Liver (tissue), 8 donors: ENCODE measurements at regions not wholly inside any gene's neighbourhood (a gene's known extent, or its start where the extent isn't known, plus 50 kb on each side); places are given as distances from the start of the nearest gene placed in this dataset.

ENCODE experiments used
- DNase-seq: peaks from one replicate; pipeline ENCODE4 v3.0.0-alpha.2; 2017; ENCODE audit warnings: low spot score
- H3K27ac ChIP-seq, 2 donors: one replicate each; pipeline ENCODE4 v1.7.0; 2013; ENCODE audit warnings: inconsistent platforms in 2 of 2, low read length in 2 of 2, control low read depth in 1 of 2, low read depth in 1 of 2, mild to moderate bottlenecking in 1 of 2
- H3K27me3 ChIP-seq, 4 donors: one replicate each; pipeline versions ENCODE4 v1.6.1 to v1.7.0; 2013; ENCODE audit warnings: low read length in 3 of 4, inconsistent platforms in 1 of 4, mild to moderate bottlenecking in 1 of 4, moderate library complexity in 1 of 4; ENCODE audit not compliant: control insufficient read depth in 4 of 4, insufficient read depth in 4 of 4
- H3K36me3 ChIP-seq, 4 donors: one replicate each; pipeline versions ENCODE4 v1.6.1 to v1.7.0; 2013; ENCODE audit warnings: low read length in 3 of 4, mild to moderate bottlenecking in 3 of 4, low read depth in 1 of 4, moderate library complexity in 1 of 4; ENCODE audit not compliant: control insufficient read depth in 4 of 4, insufficient read depth in 3 of 4
- H3K4me1 ChIP-seq, 4 donors: one replicate each; pipeline versions ENCODE4 v1.6.1 to v1.7.0; 2013; ENCODE audit warnings: low read length in 3 of 4, mild to moderate bottlenecking in 3 of 4, moderate library complexity in 1 of 4; ENCODE audit not compliant: control insufficient read depth in 4 of 4, insufficient read depth in 4 of 4
- H3K4me3 ChIP-seq, 3 donors: one replicate each; pipeline versions ENCODE4 v1.6.1 to v1.7.0; 2013; ENCODE audit warnings: low read length in 3 of 3, control low read depth in 1 of 3, low read depth in 1 of 3, mild to moderate bottlenecking in 1 of 3
- H3K9ac ChIP-seq, 2 donors: one replicate each; pipeline ENCODE4 v1.7.0; 2013; ENCODE audit warnings: low read length in 2 of 2, mild to moderate bottlenecking in 2 of 2, moderate library complexity in 2 of 2, control low read depth in 1 of 2, low read depth in 1 of 2
- H3K9me3 ChIP-seq, 4 donors: one replicate each; pipeline versions ENCODE4 v1.6.1 to v1.7.0; 2013; ENCODE audit warnings: low read length in 3 of 4; ENCODE audit not compliant: control insufficient read depth in 4 of 4
- EGR1 ChIP-seq, 2 donors: IDR thresholded peaks; 2 replicates each; pipeline ENCODE4 v1.6.1; 2016 to 2018; ENCODE audit warnings: antibody characterized with exemption in 2 of 2, low read depth in 2 of 2
- FOXA1 ChIP-seq: IDR thresholded peaks from 2 replicates; pipeline ENCODE4 v1.6.1; 2016; ENCODE audit warnings: antibody characterized with exemption
- GABPA ChIP-seq, 2 donors: IDR thresholded peaks in 1 of 2; conservative IDR thresholded peaks in 1 of 2; 2 replicates each; pipeline ENCODE4 v1.6.1; 2016; ENCODE audit warnings: antibody characterized with exemption in 2 of 2, mild to moderate bottlenecking in 1 of 2, moderate library complexity in 1 of 2
- HNF4A ChIP-seq, 2 donors: conservative IDR thresholded peaks; 2 replicates each; pipeline ENCODE4 v1.6.1; 2016; ENCODE audit warnings: antibody characterized with exemption in 2 of 2, mild to moderate bottlenecking in 2 of 2
- HNF4G ChIP-seq: IDR thresholded peaks from 2 replicates; pipeline ENCODE4 v1.6.1; 2016; ENCODE audit warnings: antibody characterized with exemption
- NR2F2 ChIP-seq: IDR thresholded peaks from 2 replicates; pipeline ENCODE4 v1.6.1; 2016; ENCODE audit warnings: antibody characterized with exemption
- RAD21 ChIP-seq, 2 donors: IDR thresholded peaks; 2 replicates each; pipeline ENCODE4 v1.6.1; 2016; ENCODE audit warnings: antibody characterized with exemption in 2 of 2, mild to moderate bottlenecking in 2 of 2
- RXRA ChIP-seq, 2 donors: IDR thresholded peaks; 2 replicates each; pipeline ENCODE4 v1.6.1; 2017 to 2018; ENCODE audit warnings: antibody characterized with exemption in 2 of 2, mild to moderate bottlenecking in 1 of 2
- SP1 ChIP-seq: IDR thresholded peaks from 2 replicates; pipeline ENCODE4 v1.6.1; 2018; ENCODE audit warnings: antibody characterized with exemption, mild to moderate bottlenecking
- WGBS: extraction: QIAGEN DNeasy Blood & Tissue Kit; methylation state at CpG from one replicate; pipeline ENCODE4 v1.1.7; 2013; 5-methylcytosine and 5-hydroxymethylcytosine counted together
- TF ChIP-seq, protein P1 (sequence below): fragments of 150-350 bp; IDR thresholded peaks from 2 replicates; pipeline ENCODE4 v1.5.1; 2017; ENCODE audit warnings: improper control_type of control experiment, low read depth, low read length; ENCODE audit not compliant: missing input control
- TF ChIP-seq, protein P2 (sequence below): IDR thresholded peaks from 2 replicates; pipeline ENCODE4 v1.6.1; 2016; ENCODE audit warnings: antibody characterized with exemption
- TF ChIP-seq, protein P3 (sequence below): IDR thresholded peaks from 2 replicates; pipeline ENCODE4 v1.6.1; 2016; ENCODE audit warnings: antibody characterized with exemption, mild to moderate bottlenecking
- TF ChIP-seq, protein P4 (sequence below): IDR thresholded peaks from 2 replicates; pipeline ENCODE4 v1.6.1; 2016; ENCODE audit warnings: antibody characterized with exemption
- donor health status: healthy.
- donor health status: healthy.
- donor health status: healthy.
- donor health status: healthy.
- donor health status: healthy.

DNA sequence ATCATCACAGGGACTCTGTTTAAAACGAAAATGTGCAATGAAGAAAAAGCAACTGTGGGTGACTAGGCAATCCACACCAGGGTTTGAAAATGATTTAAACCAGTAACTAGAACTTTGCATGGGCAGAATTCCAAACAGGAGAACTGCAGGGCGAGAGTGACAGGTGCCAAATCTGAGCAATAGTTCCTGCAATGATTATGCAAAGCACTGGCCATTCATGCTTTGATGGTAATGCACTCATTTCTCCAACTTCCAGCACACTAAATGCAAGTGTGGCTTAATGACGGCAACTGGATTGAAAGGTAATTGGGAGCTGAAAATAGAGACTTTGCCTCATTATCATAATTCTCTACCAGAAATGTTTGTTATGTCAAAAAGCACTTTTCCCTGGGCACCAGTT lies 140.5 kb upstream of the TMCC3 start (continued):
- TF ChIP-seq, protein P1, sequence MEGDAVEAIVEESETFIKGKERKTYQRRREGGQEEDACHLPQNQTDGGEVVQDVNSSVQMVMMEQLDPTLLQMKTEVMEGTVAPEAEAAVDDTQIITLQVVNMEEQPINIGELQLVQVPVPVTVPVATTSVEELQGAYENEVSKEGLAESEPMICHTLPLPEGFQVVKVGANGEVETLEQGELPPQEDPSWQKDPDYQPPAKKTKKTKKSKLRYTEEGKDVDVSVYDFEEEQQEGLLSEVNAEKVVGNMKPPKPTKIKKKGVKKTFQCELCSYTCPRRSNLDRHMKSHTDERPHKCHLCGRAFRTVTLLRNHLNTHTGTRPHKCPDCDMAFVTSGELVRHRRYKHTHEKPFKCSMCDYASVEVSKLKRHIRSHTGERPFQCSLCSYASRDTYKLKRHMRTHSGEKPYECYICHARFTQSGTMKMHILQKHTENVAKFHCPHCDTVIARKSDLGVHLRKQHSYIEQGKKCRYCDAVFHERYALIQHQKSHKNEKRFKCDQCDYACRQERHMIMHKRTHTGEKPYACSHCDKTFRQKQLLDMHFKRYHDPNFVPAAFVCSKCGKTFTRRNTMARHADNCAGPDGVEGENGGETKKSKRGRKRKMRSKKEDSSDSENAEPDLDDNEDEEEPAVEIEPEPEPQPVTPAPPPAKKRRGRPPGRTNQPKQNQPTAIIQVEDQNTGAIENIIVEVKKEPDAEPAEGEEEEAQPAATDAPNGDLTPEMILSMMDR: no peak
- TF ChIP-seq RXRA (IDR thresholded peaks at IDR 0.05) (no peak), FOXA1 (no peak), NR2F2 (no peak), HNF4A (conservative IDR thresholded peaks at IDR 0.05) (no peak), EGR1 (IDR thresholded peaks at IDR 0.05; ENCODE audit: low read depth in 2 of 2) (no peak), SP1 (no peak)
- TF ChIP-seq, protein P2, sequence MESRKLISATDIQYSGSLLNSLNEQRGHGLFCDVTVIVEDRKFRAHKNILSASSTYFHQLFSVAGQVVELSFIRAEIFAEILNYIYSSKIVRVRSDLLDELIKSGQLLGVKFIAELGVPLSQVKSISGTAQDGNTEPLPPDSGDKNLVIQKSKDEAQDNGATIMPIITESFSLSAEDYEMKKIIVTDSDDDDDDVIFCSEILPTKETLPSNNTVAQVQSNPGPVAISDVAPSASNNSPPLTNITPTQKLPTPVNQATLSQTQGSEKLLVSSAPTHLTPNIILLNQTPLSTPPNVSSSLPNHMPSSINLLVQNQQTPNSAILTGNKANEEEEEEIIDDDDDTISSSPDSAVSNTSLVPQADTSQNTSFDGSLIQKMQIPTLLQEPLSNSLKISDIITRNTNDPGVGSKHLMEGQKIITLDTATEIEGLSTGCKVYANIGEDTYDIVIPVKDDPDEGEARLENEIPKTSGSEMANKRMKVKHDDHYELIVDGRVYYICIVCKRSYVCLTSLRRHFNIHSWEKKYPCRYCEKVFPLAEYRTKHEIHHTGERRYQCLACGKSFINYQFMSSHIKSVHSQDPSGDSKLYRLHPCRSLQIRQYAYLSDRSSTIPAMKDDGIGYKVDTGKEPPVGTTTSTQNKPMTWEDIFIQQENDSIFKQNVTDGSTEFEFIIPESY: no peak

DNA sequence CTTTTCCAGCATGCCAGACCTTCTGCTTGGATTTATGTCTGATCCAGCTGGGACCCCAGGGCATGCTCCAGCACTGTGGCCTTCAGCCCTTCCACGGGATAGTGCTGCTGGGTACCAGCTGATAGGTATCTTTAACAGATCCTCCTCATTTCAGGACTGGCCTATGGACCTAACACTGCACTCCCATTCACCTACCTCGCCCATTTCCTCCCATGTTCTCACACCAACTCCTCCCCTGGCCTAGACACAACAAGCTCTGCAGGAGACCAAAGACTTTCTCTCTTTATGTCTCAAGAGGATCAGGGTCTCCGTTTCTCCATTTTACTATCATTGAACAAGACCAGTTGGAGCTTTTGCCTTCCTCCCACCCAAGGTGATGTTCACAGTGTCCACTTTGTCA lies 140.0 kb upstream of the TMCC3 start:
- no peaks in the 10 kb centered on the region for H3K27me3 ChIP-seq
- H3K4me3 ChIP-seq: no peak overlapping the region
- no peaks in the 10 kb centered on the region for H3K36me3 ChIP-seq
- H3K9ac ChIP-seq: no peak overlapping the region
- no peak overlapping the region for H3K27ac ChIP-seq
- H3K9me3 ChIP-seq: no peaks in the 10 kb centered on the region
- H3K4me1 ChIP-seq: no peaks in the 10 kb centered on the region
- WGBS: 76% methylated on average over 3 of the region's 3 CpGs
- TF ChIP-seq, protein P1: no peak
- no peak for DNase-seq

DNA sequence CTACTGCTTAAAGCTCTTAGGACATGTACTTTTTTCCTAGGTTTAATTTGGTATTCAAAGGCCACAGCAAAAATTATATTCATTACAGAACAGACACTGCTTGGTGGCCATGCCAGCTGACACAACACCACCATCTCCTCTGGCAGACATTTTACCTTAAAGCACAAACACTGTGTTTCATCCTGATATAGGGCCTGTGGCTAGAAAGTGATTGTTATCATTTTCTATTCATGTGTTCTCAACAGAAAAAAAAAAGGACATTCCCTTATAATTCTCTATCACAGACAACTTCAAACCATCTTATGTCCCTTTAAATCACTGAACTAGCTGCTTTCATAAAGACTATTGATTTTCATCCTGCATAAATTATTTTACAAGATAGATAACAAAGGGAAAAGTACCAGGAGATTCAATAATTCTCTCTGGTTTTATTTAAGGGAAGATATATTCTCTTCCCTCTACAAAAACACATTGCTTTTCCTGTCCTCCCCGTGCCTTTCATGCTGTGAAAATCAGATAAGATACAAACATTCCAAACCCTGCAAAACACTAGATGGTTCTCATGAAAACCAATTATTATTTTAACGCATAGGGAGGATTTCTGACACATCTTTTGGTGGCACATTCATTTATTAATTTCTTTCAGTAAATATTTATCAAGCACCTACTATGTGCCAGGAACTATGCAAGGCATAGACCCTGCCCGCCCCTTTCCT lies 139.3 kb upstream of the TMCC3 start:
- no peak overlapping the region for H3K4me3 ChIP-seq
- H3K4me1 ChIP-seq: no peaks in the 10 kb centered on the region
- WGBS: 66% methylated on average over 3 of the region's 3 CpGs
- no peak overlapping the region for H3K9ac ChIP-seq
- no peaks in the 10 kb centered on the region for H3K27me3 ChIP-seq
- DNase-seq: no peak
- H3K9me3 ChIP-seq: no peaks in the 10 kb centered on the region
- no peak overlapping the region for H3K27ac ChIP-seq
- H3K36me3 ChIP-seq: no peaks in the 10 kb centered on the region
- no peak for TF ChIP-seq GABPA (IDR thresholded peaks at IDR 0.05 in 1 of 2, conservative IDR thresholded peaks at IDR 0.05 in 1 of 2)
- TF ChIP-seq RAD21 (IDR thresholded peaks at IDR 0.05): no peak
- no peak for TF ChIP-seq HNF4A (conservative IDR thresholded peaks at IDR 0.05)
- TF ChIP-seq EGR1 (IDR thresholded peaks at IDR 0.05; ENCODE audit: low read depth in 2 of 2): no peak
- TF ChIP-seq, protein P1: no peak
- TF ChIP-seq, protein P3, sequence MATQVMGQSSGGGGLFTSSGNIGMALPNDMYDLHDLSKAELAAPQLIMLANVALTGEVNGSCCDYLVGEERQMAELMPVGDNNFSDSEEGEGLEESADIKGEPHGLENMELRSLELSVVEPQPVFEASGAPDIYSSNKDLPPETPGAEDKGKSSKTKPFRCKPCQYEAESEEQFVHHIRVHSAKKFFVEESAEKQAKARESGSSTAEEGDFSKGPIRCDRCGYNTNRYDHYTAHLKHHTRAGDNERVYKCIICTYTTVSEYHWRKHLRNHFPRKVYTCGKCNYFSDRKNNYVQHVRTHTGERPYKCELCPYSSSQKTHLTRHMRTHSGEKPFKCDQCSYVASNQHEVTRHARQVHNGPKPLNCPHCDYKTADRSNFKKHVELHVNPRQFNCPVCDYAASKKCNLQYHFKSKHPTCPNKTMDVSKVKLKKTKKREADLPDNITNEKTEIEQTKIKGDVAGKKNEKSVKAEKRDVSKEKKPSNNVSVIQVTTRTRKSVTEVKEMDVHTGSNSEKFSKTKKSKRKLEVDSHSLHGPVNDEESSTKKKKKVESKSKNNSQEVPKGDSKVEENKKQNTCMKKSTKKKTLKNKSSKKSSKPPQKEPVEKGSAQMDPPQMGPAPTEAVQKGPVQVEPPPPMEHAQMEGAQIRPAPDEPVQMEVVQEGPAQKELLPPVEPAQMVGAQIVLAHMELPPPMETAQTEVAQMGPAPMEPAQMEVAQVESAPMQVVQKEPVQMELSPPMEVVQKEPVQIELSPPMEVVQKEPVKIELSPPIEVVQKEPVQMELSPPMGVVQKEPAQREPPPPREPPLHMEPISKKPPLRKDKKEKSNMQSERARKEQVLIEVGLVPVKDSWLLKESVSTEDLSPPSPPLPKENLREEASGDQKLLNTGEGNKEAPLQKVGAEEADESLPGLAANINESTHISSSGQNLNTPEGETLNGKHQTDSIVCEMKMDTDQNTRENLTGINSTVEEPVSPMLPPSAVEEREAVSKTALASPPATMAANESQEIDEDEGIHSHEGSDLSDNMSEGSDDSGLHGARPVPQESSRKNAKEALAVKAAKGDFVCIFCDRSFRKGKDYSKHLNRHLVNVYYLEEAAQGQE: no peak
- no peak for TF ChIP-seq RXRA (IDR thresholded peaks at IDR 0.05)
- TF ChIP-seq HNF4G: no peak
- TF ChIP-seq, protein P2: no peak
- TF ChIP-seq, protein P4, sequence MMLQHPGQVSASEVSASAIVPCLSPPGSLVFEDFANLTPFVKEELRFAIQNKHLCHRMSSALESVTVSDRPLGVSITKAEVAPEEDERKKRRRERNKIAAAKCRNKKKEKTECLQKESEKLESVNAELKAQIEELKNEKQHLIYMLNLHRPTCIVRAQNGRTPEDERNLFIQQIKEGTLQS: no peak
- TF ChIP-seq SP1: no peak
